ENCODE measurements at regions not wholly inside any gene's neighbourhood (a gene's known extent, or its start where the extent isn't known, plus 50 kb on each side); places are given as distances from the start of the nearest gene placed in this dataset.

- Histone ChIP-seq H3K27ac (replicated peaks in 1 of 4) (no peak overlapping the region), H3K4me3 (no peak overlapping the region), H3K27me3 (no peaks in the 10 kb centered on the region), H3K4me1 (no peaks in the 10 kb centered on the region), H3K9me3 (no peaks in the 10 kb centered on the region), H3K36me3 (no peaks in the 10 kb centered on the region)
- intact Hi-C loops (cut with DNase I) = no loop called here
- no peak for DNase-seq (ENCODE audit: extremely low spot score)
- TF ChIP-seq CTCF (IDR thresholded peaks at IDR 0.05) = no peak
- no peak for TF ChIP-seq POLR2A (IDR thresholded peaks at IDR 0.05; ENCODE audit: low read depth)
- TF ChIP-seq EP300 (IDR thresholded peaks at IDR 0.05) = no peak
- TF ChIP-seq POLR2AphosphoS5 (IDR thresholded peaks at IDR 0.05) = no peak
- 87% methylated on average over 2 of the region's 2 CpGs for WGBS
Observed at GRCh38 chr3:104150724-104151123, 1216.0 kb upstream of the ALCAM start.

- WGBS = 41% methylated on average over 2 of the region's 2 CpGs
- intact Hi-C loops (cut with DNase I) = no loop called here
- no peak for DNase-seq (ENCODE audit: extremely low spot score)
- TF ChIP-seq EP300 (IDR thresholded peaks at IDR 0.05) (no peak), POLR2A (IDR thresholded peaks at IDR 0.05; ENCODE audit: low read depth) (no peak), CTCF (IDR thresholded peaks at IDR 0.05) (no peak), POLR2AphosphoS5 (IDR thresholded peaks at IDR 0.05) (no peak)
- Histone ChIP-seq H3K9me3 (no peaks in the 10 kb centered on the region), H3K4me1 (no peaks in the 10 kb centered on the region), H3K36me3 (no peaks in the 10 kb centered on the region), H3K27me3 (no peaks in the 10 kb centered on the region), H3K4me3 (no peak overlapping the region), H3K27ac (replicated peaks in 1 of 4) (no peak overlapping the region)
Observed at GRCh38 chr3:104154896-104155295, 1211.8 kb upstream of the ALCAM start.

- TF ChIP-seq CTCF (IDR thresholded peaks at IDR 0.05) (no peak), POLR2A (IDR thresholded peaks at IDR 0.05; ENCODE audit: low read depth) (no peak), EP300 (IDR thresholded peaks at IDR 0.05) (no peak), POLR2AphosphoS5 (IDR thresholded peaks at IDR 0.05) (no peak)
- no peak overlapping the region for H3K4me3 ChIP-seq
- no peaks in the 10 kb centered on the region for H3K27me3 ChIP-seq
- no peak overlapping the region for H3K27ac ChIP-seq (replicated peaks in 1 of 4)
- WGBS = 92% methylated on average over 2 of the region's 2 CpGs
- H3K4me1 ChIP-seq = no peaks in the 10 kb centered on the region
- H3K9me3 ChIP-seq = peaks cover 0 to 16% (median 10%) of the 10 kb centered on the region in 4 donors
- no peak for DNase-seq (ENCODE audit: extremely low spot score)
- H3K36me3 ChIP-seq = no peaks in the 10 kb centered on the region
- intact Hi-C loops (cut with DNase I) = no loop called here
Observed at GRCh38 chr3:104165866-104166265, 1200.8 kb upstream of the ALCAM start.

GRCh38 chr3:104168386-104168785, 1198.3 kb upstream of the ALCAM start:
- H3K36me3 ChIP-seq = no peaks in the 10 kb centered on the region
- no peaks in the 10 kb centered on the region for H3K27me3 ChIP-seq
- DNase-seq (ENCODE audit: extremely low spot score) = no peak
- no peak overlapping the region for H3K4me3 ChIP-seq
- intact Hi-C loops (cut with DNase I) = no loop called here
- no peak overlapping the region for H3K27ac ChIP-seq (replicated peaks in 1 of 4)
- H3K4me1 ChIP-seq = no peaks in the 10 kb centered on the region
- TF ChIP-seq POLR2AphosphoS5 (IDR thresholded peaks at IDR 0.05) (no peak), EP300 (IDR thresholded peaks at IDR 0.05) (no peak), POLR2A (IDR thresholded peaks at IDR 0.05; ENCODE audit: low read depth) (no peak), CTCF (IDR thresholded peaks at IDR 0.05) (no peak)
- 88% methylated on average over 3 of the region's 3 CpGs for WGBS
- peaks cover 0 to 16% (median 10%) of the 10 kb centered on the region in 4 donors for H3K9me3 ChIP-seq

- TF ChIP-seq CTCF (IDR thresholded peaks at IDR 0.05) = no peak
- TF ChIP-seq EP300 (IDR thresholded peaks at IDR 0.05) = no peak
- no peak for TF ChIP-seq POLR2AphosphoS5 (IDR thresholded peaks at IDR 0.05)
- no peak for TF ChIP-seq POLR2A (IDR thresholded peaks at IDR 0.05; ENCODE audit: low read depth)
- intact Hi-C loops (cut with DNase I) = no loop called here
Observed at GRCh38 chr3:104175696-104176095, 1191.0 kb upstream of the ALCAM start.

More at GRCh38 chr3:104175696-104176095, 1191.0 kb upstream of the ALCAM start:
- no peaks in the 10 kb centered on the region for H3K27me3 ChIP-seq
- no peaks in the 10 kb centered on the region for H3K9me3 ChIP-seq
- WGBS = 85% methylated on average over 3 of the region's 3 CpGs
- H3K4me1 ChIP-seq = no peaks in the 10 kb centered on the region
- no peaks in the 10 kb centered on the region for H3K36me3 ChIP-seq
- no peak overlapping the region for H3K4me3 ChIP-seq
- no peak for DNase-seq (ENCODE audit: extremely low spot score)
- H3K27ac ChIP-seq (replicated peaks in 1 of 4) = no peak overlapping the region
